HUES64 (cell line): ENCODE measurements at regions not wholly inside any gene's neighbourhood (a gene's known extent, or its start where the extent isn't known, plus 50 kb on each side); places are given as distances from the start of the nearest gene placed in this dataset.

Source experiments
- H3K27ac ChIP-seq: 2 replicates; pipeline ENCODE4 v1.7.0; 2013; ENCODE audit warnings: low read depth, low read length, inconsistent platforms
- H3K27me3 ChIP-seq: 2 replicates; pipeline ENCODE4 v1.6.1; 2013; ENCODE audit warnings: mild to moderate bottlenecking, low read length; ENCODE audit not compliant: insufficient read depth
- H3K36me3 ChIP-seq: 2 replicates; pipeline ENCODE4 v1.6.1; 2013; ENCODE audit warnings: mild to moderate bottlenecking, low read length; ENCODE audit not compliant: insufficient read depth
- H3K4me1 ChIP-seq: 2 replicates; pipeline ENCODE4 v1.6.1; 2013; ENCODE audit warnings: mild to moderate bottlenecking, low read length, moderate library complexity; ENCODE audit not compliant: insufficient read depth
- H3K4me3 ChIP-seq: 2 replicates; pipeline ENCODE4 v1.5.1; 2013; ENCODE audit warnings: mild to moderate bottlenecking, low read length, moderate library complexity
- H3K9ac ChIP-seq: 2 replicates; pipeline ENCODE4 v1.6.1; 2013; ENCODE audit warnings: mild to moderate bottlenecking, low read depth, low read length
- H3K9me3 ChIP-seq: 2 replicates; pipeline ENCODE4 v1.6.1; 2013; ENCODE audit warnings: low read depth, low read length; ENCODE audit not compliant: insufficient read depth
- WGBS: fragments of 150-250, 120-280 bp; methylation state at CpG from one replicate; pipeline ENCODE4 v1.1.7; 2013; ENCODE audit warnings: missing lambda C conversion rate; 5-methylcytosine and 5-hydroxymethylcytosine counted together

DNA sequence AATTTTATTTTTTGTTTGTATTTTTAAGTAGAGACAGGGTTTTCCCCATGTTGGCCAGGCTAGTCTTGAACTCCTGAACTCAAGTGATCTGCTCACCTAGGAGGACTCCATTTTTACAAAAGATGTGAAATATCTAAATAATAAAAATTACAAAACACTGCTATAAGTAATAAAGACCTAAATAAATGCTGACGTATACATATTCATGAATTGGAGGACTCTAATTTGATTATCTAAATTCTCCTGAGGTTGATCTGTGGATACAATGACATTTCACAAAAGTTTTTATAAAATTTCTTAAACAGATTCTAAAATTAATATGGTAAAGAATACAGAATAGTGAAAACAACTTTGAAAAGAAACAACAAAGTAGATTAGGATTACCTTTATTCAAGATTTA lies 1224.0 kb downstream of the SLC16A7 start:
- no peak overlapping the region for H3K4me3 ChIP-seq
- no CpG with 5 or more reads among the region's 1 CpG for WGBS
- no peak overlapping the region for H3K9ac ChIP-seq
- no peaks in the 10 kb centered on the region for H3K36me3 ChIP-seq
- H3K27me3 ChIP-seq: no peaks in the 10 kb centered on the region
- peaks cover 43% of the 10 kb centered on the region for H3K9me3 ChIP-seq
- no peak overlapping the region for H3K27ac ChIP-seq
- H3K4me1 ChIP-seq: no peaks in the 10 kb centered on the region

DNA sequence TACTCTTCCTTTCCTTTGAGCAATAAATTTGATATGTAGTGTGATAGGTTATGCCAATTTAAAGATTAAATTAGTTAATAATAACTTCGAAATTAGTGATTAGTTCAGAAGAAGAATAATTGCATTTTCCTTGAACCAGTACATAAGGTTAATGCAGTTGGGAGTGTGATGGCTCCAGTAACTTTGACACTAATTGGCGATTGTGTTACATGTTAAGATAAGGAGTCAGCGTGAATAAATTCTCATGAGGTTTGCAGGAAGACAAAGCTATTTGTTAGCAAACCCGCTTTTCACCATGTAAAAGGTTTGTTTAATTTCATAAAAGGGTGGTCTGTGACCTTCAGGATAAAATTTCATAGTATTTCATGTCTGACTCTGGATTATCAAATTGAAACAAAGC lies 1226.8 kb downstream of the SLC16A7 start:
- no peak overlapping the region for H3K27ac ChIP-seq

DNA sequence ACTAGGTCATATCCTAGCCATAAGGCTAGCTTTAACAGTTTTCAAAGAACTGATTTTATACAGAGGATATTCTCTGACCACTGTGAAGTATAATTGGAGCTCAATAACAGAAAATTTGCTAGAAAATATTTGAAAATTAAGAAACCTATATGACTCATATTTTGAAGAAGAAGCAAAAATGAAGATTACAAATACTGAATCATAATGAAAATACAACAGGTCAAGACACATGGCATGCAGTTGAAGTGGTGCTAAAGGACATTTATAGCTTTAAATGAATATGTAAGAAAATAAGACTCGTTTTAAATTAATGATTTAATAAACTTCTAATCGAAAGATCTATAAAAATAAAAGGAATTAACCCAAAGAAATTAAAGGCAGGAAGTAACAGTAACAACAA lies 1234.6 kb downstream of the SLC16A7 start:
- no peak overlapping the region for H3K27ac ChIP-seq
- H3K9me3 ChIP-seq: peaks cover 17% of the 10 kb centered on the region; the same call in 1 of the 2 replicates
- WGBS: no CpG with 5 or more reads among the region's 2 CpGs
- 0 out of 2 replicates have a peak, but pooled peaks cover 4% of the 10 kb centered on the region for H3K4me1 ChIP-seq
- H3K4me3 ChIP-seq: no peak overlapping the region
- no peaks in the 10 kb centered on the region for H3K36me3 ChIP-seq
- no peaks in the 10 kb centered on the region for H3K27me3 ChIP-seq
- H3K9ac ChIP-seq: no peak overlapping the region

More for the DNA sequence above, 1226.8 kb downstream of the SLC16A7 start:
- Histone ChIP-seq H3K9ac (no peak overlapping the region), H3K9me3 (peaks cover 28% of the 10 kb centered on the region; the same call in 1 of the 2 replicates), H3K4me3 (no peak overlapping the region), H3K27me3 (no peaks in the 10 kb centered on the region), H3K36me3 (no peaks in the 10 kb centered on the region), H3K4me1 (no peaks in the 10 kb centered on the region)
- WGBS: 88% methylated on average over 4 of the region's 4 CpGs

DNA sequence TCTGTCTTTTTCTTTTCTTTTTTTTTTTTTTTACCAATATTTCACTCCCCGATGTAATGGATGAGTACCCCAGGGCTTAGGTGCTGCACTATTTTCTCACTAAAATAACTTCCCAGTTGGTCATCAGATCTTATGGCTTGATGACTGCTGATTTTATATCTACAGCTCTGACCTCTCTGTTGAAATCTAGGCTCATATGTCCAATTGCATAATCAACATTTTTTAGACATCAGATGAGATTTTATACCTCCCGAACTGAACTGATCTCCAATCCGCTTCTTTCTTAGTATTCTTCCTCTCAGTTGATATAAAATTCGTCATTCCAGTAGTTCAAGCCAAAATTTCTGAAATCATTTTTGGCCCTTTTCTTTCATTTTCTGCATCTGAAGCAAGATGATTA lies 1236.5 kb downstream of the SLC16A7 start:
- Histone ChIP-seq H3K4me3 (no peak overlapping the region), H3K27ac (no peak overlapping the region), H3K9ac (no peak overlapping the region), H3K27me3 (no peaks in the 10 kb centered on the region), H3K36me3 (no peaks in the 10 kb centered on the region), H3K9me3 (0 out of 2 replicates have a peak, but pooled peaks cover 10% of the 10 kb centered on the region), H3K4me1 (peaks cover 10% of the 10 kb centered on the region; the same call in 1 of the 2 replicates)
- 91% methylated on average over 4 of the region's 4 CpGs for WGBS

DNA sequence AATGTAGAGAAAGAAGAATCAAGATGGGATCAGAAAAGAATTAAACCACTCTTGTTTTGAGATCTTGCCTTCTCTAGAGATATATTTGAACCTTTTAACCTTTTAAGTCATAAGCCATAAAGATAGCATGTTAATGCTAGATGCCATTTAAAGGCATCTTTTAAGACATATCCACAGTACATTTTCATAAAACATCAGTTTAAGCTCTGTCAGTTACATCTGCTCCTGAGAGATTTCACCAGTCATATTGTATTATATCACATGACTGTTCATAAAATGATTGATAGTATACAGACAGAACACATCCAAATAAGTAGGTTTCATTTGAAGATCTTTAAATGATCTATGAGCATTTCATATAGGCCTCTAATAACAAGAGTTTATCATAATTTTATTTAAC lies 1238.5 kb downstream of the SLC16A7 start:
- no peaks in the 10 kb centered on the region for H3K36me3 ChIP-seq
- H3K4me3 ChIP-seq: no peak overlapping the region
- 0 out of 2 replicates have a peak, but pooled peaks cover 12% of the 10 kb centered on the region for H3K9me3 ChIP-seq
- no peak overlapping the region for H3K9ac ChIP-seq
- no peaks in the 10 kb centered on the region for H3K27me3 ChIP-seq
- peaks cover 10% of the 10 kb centered on the region; the same call in 1 of the 2 replicates for H3K4me1 ChIP-seq
- no peak overlapping the region for H3K27ac ChIP-seq

DNA sequence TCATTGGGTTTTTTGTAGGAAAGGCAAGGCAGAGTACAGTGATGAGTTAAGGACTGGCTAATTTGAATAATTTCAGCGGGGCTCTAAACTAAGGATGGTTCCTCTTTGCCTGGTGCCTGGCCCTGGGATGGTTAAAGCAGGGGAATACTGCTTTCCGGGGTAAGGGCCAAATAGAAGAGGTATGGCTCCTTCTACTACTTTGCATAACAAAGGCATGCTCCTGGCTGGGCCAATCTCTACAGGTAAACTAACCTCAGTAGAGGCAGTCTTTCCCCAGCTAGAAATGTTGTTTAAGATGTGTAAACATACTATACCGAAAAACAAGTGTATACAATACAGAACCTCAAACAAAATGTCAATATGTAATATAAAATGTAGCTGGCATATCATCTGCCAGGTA lies 1239.0 kb downstream of the SLC16A7 start:
- Histone ChIP-seq H3K9ac (no peak overlapping the region), H3K27ac (no peak overlapping the region), H3K4me1 (peaks cover 10% of the 10 kb centered on the region; the same call in 1 of the 2 replicates), H3K36me3 (no peaks in the 10 kb centered on the region), H3K27me3 (no peaks in the 10 kb centered on the region), H3K4me3 (no peak overlapping the region), H3K9me3 (0 out of 2 replicates have a peak, but pooled peaks cover 12% of the 10 kb centered on the region)
- 73% methylated on average over 2 of the region's 3 CpGs for WGBS

DNA sequence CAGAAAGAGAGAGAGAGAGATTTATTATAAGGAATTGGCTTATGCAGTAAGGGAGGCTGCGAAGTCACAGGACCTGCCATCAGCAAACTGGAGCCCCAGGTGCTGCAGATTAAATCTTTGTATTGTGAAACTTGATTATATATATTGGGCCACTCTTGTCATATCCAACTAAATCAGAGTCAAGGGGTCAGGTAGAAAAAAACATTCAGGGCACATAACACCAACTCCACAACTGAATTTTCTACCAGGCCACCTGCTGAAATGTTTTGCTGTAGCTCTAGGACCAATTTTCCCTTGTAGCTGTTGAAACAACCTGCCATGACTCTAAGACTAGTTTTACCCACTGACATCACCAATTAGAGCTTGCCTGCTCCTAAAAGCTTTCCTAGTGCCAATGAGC lies 1240.8 kb downstream of the SLC16A7 start:
- peaks cover 10% of the 10 kb centered on the region; the same call in 1 of the 2 replicates for H3K4me1 ChIP-seq
- no peak overlapping the region for H3K4me3 ChIP-seq
- H3K9me3 ChIP-seq: 0 out of 2 replicates have a peak, but pooled peaks cover 15% of the 10 kb centered on the region
- WGBS: 80% methylated on average over 1 of the region's 1 CpG
- H3K9ac ChIP-seq: no peak overlapping the region
- H3K27ac ChIP-seq: no peak overlapping the region
- H3K36me3 ChIP-seq: no peaks in the 10 kb centered on the region
- no peaks in the 10 kb centered on the region for H3K27me3 ChIP-seq

DNA sequence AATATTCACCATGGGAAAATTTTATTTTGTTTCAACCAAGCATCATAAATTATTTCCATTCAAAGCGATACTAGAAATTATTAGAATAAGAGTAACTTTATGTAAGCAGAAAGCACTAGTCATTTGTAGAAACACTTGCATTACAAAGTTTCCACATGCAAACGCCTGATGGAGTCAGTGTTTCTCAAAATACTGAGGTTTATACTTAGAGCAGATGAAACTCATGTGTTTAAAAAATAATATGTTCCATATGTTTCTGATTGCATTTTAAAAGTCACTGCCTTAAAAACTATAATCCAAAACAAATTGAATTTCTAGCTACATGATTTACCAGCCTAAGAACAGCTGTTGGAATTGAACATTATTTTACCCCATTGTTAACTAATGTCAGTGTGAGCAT lies 1246.4 kb downstream of the SLC16A7 start:
- no peak overlapping the region for H3K9ac ChIP-seq
- H3K4me3 ChIP-seq: no peak overlapping the region
- 83% methylated on average over 1 of the region's 2 CpGs for WGBS
- H3K4me1 ChIP-seq: no peaks in the 10 kb centered on the region
- peaks cover 16% of the 10 kb centered on the region; the same call in 1 of the 2 replicates for H3K9me3 ChIP-seq
- H3K27me3 ChIP-seq: no peaks in the 10 kb centered on the region
- no peaks in the 10 kb centered on the region for H3K36me3 ChIP-seq
- no peak overlapping the region for H3K27ac ChIP-seq

DNA sequence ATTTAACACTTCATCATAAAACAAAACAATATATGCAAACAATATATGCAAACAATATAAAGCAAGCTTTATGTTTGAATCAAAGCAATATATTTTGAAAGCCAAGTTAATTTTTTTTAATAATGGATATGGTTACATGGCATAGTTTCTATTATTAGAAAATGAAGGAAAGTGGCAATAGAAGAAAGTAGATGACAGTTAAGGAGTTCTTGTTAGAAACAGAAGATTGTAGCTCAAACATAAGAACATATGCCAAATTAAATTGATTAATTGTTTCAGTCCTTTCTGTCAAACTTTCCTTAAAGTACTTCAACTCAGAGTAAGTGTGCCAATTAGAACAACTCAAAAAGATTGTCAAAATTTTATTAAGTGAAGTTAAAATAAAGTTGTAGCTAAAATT lies 1248.3 kb downstream of the SLC16A7 start:
- H3K9ac ChIP-seq: no peak overlapping the region
- H3K36me3 ChIP-seq: no peaks in the 10 kb centered on the region
- peaks cover 18% of the 10 kb centered on the region; the same call in 1 of the 2 replicates for H3K9me3 ChIP-seq
- no peaks in the 10 kb centered on the region for H3K4me1 ChIP-seq
- no peak overlapping the region for H3K4me3 ChIP-seq
- no peaks in the 10 kb centered on the region for H3K27me3 ChIP-seq
- no peak overlapping the region for H3K27ac ChIP-seq

DNA sequence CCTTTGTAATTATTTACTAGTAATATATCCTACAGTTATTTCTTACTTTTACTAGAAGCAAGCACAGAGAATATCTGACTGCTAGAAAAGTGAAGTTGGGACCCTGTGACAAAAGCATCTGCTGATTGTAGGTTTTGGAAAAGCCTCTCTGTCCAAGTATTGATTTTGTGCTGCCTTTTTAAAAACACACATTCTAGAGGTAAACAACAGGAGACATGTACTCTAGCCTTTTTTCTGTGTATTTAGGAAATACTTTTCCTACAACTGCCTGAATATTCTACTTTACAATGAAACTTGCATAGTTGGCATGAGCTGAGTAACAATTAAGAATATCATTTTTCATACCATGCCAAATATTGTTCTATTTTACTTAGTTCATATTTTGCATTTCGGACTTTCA lies 1249.0 kb downstream of the SLC16A7 start:
- H3K4me3 ChIP-seq: no peak overlapping the region
- 100% methylated on average over 1 of the region's 1 CpG for WGBS
- no peak overlapping the region for H3K9ac ChIP-seq
- no peaks in the 10 kb centered on the region for H3K27me3 ChIP-seq
- no peaks in the 10 kb centered on the region for H3K36me3 ChIP-seq
- H3K27ac ChIP-seq: no peak overlapping the region
- peaks cover 18% of the 10 kb centered on the region; the same call in 1 of the 2 replicates for H3K9me3 ChIP-seq
- no peaks in the 10 kb centered on the region for H3K4me1 ChIP-seq

DNA sequence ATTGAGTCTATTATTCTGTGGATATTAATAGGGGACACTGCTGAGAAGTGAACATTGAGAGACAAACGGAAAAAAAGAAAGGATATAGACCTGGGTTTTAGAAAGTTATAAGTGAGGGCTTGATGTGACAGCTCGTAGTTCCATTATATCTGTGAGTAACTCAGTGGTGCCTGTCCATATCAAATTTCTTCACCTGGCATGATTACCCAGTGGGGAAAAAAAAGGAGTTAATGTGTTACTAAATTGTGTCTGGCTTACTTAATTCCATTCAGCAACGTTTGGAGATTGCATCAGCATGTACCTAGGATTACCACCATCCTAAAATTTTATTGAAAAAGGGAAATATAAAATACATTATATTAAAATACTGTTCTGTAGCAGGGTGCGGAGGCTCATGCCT lies 1249.9 kb downstream of the SLC16A7 start:
- WGBS: 86% methylated on average over 2 of the region's 4 CpGs
- H3K36me3 ChIP-seq: no peaks in the 10 kb centered on the region
- H3K27ac ChIP-seq: no peak overlapping the region
- no peaks in the 10 kb centered on the region for H3K27me3 ChIP-seq
- H3K9ac ChIP-seq: no peak overlapping the region
- no peak overlapping the region for H3K4me3 ChIP-seq
- no peaks in the 10 kb centered on the region for H3K4me1 ChIP-seq
- peaks cover 17% of the 10 kb centered on the region; the same call in 1 of the 2 replicates for H3K9me3 ChIP-seq

DNA sequence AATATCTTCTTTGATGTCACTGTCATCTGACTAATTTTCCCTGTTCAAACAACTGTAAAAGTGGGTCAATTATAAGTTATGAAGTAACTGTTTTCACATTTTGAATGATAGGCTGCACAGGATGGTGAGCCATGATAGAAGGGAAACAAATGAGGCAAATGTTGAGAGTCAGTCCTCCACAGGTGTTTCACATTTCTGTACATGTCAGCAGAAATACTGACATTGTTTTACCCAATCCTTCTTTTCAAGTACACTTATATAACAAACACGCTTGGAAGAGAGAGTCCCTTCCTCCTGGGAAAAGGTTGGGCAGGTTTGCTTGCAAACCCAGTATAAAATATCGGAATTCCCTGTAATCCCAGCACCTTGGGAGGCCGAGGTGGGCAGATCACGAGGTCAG lies 1251.5 kb downstream of the SLC16A7 start:
- peaks cover 19% of the 10 kb centered on the region; the same call in 1 of the 2 replicates for H3K9me3 ChIP-seq
- H3K27ac ChIP-seq: no peak overlapping the region
- H3K9ac ChIP-seq: no peak overlapping the region
- H3K4me3 ChIP-seq: no peak overlapping the region
- H3K36me3 ChIP-seq: no peaks in the 10 kb centered on the region
- no peaks in the 10 kb centered on the region for H3K27me3 ChIP-seq
- no peaks in the 10 kb centered on the region for H3K4me1 ChIP-seq
- WGBS: 80% methylated on average over 4 of the region's 4 CpGs
